Panc1 (cell line): ENCODE measurements at regions not wholly inside any gene's neighbourhood (a gene's known extent, or its start where the extent isn't known, plus 50 kb on each side); places are given as distances from the start of the nearest gene placed in this dataset.

Experiments used
- ATAC-seq: fragments of 200-7000 bp; cut with Tn5 transposase; 2 replicates; pipeline ENCODE4 v1.9.1; 2020; ENCODE audit warnings: mild to moderate bottlenecking, moderate library complexity
- BruUV-seq: library from RNA; stranded (reverse); fragments of 400-500 nt; replicated peaks from 2 replicates; lab custom pipeline; 2021; lab: Mats Ljungman, UMichigan
- CTCF ChIA-PET: fragments of 300-600 bp; sonication (Branson Sonifier 250); formaldehyde crosslinking; loops from one replicate; lab custom pipeline; 2022; ENCODE audit warnings: antibody characterized with exemption; lab: Charles Lee
- POLR2A ChIA-PET: fragments of 300-600 bp; sonication (Branson Sonifier 250); formaldehyde crosslinking; loops from one replicate; lab custom pipeline; 2022; ENCODE audit warnings: antibody characterized with exemption; lab: Charles Lee
- DNase-seq: peaks from one replicate; pipeline ENCODE4 v3.0.0-alpha.2; 2010; ENCODE audit warnings: low read depth, low spot score
- H3K27ac ChIP-seq: 2 replicates; pipeline ENCODE4 v1.5.1; 2011; ENCODE audit warnings: mild to moderate bottlenecking, low read length, inconsistent platforms
- H3K27me3 ChIP-seq: fragments of 200-500 bp; sonication (Bioruptor generic); 2 replicates; pipeline ENCODE4 v1.6.0; 2014; ENCODE audit warnings: low read length, inconsistent platforms; ENCODE audit not compliant: control insufficient read depth, insufficient read depth
- H3K36me3 ChIP-seq: fragments of 200-500 bp; sonication (Bioruptor generic); 2 replicates; pipeline ENCODE4 v1.5.1; 2014; ENCODE audit warnings: inconsistent platforms, mild to moderate bottlenecking, low read length, moderate library complexity; ENCODE audit not compliant: control insufficient read depth, insufficient read depth
- H3K4me1 ChIP-seq: 2 replicates; pipeline ENCODE4 v1.5.1; 2011; ENCODE audit warnings: inconsistent platforms, mild to moderate bottlenecking, low read length, moderate library complexity; ENCODE audit not compliant: control insufficient read depth, insufficient read depth
- H3K4me3 ChIP-seq, 2 experiments: 2 replicates each; pipeline ENCODE4 v1.5.1; 2011 to 2012; ENCODE audit warnings: low read depth in 2 of 2, low read length in 2 of 2, mild to moderate bottlenecking in 2 of 2, inconsistent platforms in 1 of 2, moderate library complexity in 1 of 2
- H3K9me3 ChIP-seq: fragments of 200-500 bp; sonication (Bioruptor generic); 2 replicates; pipeline ENCODE4 v1.5.1; 2014; ENCODE audit warnings: low read depth, mild to moderate bottlenecking, inconsistent platforms, low read length, moderate library complexity; ENCODE audit not compliant: control insufficient read depth, insufficient read depth
- POLR2AphosphoS5 ChIP-seq: IDR thresholded peaks from 2 replicates; pipeline ENCODE4 v1.6.1; 2012; ENCODE audit warnings: mild to moderate bottlenecking, low read depth, low read length, moderate library complexity
- SIN3A ChIP-seq: IDR thresholded peaks from 2 replicates; pipeline ENCODE4 v1.6.1; 2012; ENCODE audit warnings: low read depth, mild to moderate bottlenecking, low read length, moderate library complexity, borderline replicate concordance; ENCODE audit not compliant: insufficient read depth
- TCF7L2 ChIP-seq: IDR thresholded peaks from 2 replicates; pipeline ENCODE4 v1.6.1; 2011; ENCODE audit warnings: mild to moderate bottlenecking, low read depth, low read length, inconsistent platforms
- in situ Hi-C: cut with HindIII; loops from 2 replicates; pipeline ENCODE4 v1.10.0; 2016; ENCODE audit warnings: low sequenced_read_pairs, low pct_unique_long_range_greater_than_20kb
- intact Hi-C: fragments of 100-400 bp; cut with micrococcal nuclease; formaldehyde crosslinking; loops from one replicate; pipeline ENCODE4 v1.10.0; 2022; ENCODE audit not compliant: unreplicated experiment
- TF ChIP-seq, protein P1 (sequence below), 2 experiments: IDR thresholded peaks; 2 replicates each; pipeline ENCODE4 v1.6.1; 2011 to 2012; ENCODE audit warnings: low read depth in 2 of 2, control low read depth in 1 of 2, low read length in 1 of 2, mild to moderate bottlenecking in 1 of 2, moderate library complexity in 1 of 2; ENCODE audit not compliant: insufficient read depth in 1 of 2
- TF ChIP-seq, protein P2 (sequence below): fragments of 450-650 bp; IDR thresholded peaks from 2 replicates; pipeline ENCODE4 v1.5.1; 2017; ENCODE audit warnings: mild to moderate bottlenecking

GRCh38 chr13:85174291-85174690, 624.9 kb downstream of the SLITRK6 start:
- no TSS peak for BruUV-seq
- intact Hi-C loops: no loop called here
- H3K27me3 ChIP-seq: no peaks in the 10 kb centered on the region
- no peak overlapping the region for H3K27ac ChIP-seq
- no peaks in the 10 kb centered on the region; the same call in 1 of the 2 replicates for H3K36me3 ChIP-seq
- H3K4me1 ChIP-seq: no peaks in the 10 kb centered on the region
- ChIA-PET POLR2A (no interaction called here), CTCF (no interaction called here)
- no peak overlapping the region for H3K4me3 ChIP-seq
- TF ChIP-seq POLR2AphosphoS5 (no peak), TCF7L2 (no peak), SIN3A (no peak)
- TF ChIP-seq, protein P1, sequence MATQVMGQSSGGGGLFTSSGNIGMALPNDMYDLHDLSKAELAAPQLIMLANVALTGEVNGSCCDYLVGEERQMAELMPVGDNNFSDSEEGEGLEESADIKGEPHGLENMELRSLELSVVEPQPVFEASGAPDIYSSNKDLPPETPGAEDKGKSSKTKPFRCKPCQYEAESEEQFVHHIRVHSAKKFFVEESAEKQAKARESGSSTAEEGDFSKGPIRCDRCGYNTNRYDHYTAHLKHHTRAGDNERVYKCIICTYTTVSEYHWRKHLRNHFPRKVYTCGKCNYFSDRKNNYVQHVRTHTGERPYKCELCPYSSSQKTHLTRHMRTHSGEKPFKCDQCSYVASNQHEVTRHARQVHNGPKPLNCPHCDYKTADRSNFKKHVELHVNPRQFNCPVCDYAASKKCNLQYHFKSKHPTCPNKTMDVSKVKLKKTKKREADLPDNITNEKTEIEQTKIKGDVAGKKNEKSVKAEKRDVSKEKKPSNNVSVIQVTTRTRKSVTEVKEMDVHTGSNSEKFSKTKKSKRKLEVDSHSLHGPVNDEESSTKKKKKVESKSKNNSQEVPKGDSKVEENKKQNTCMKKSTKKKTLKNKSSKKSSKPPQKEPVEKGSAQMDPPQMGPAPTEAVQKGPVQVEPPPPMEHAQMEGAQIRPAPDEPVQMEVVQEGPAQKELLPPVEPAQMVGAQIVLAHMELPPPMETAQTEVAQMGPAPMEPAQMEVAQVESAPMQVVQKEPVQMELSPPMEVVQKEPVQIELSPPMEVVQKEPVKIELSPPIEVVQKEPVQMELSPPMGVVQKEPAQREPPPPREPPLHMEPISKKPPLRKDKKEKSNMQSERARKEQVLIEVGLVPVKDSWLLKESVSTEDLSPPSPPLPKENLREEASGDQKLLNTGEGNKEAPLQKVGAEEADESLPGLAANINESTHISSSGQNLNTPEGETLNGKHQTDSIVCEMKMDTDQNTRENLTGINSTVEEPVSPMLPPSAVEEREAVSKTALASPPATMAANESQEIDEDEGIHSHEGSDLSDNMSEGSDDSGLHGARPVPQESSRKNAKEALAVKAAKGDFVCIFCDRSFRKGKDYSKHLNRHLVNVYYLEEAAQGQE (IDR thresholded peaks at IDR 0.05; ENCODE audit: insufficient read depth in 1 of 2, low read depth in 2 of 2, low read length in 1 of 2): no peak
- TF ChIP-seq, protein P2, sequence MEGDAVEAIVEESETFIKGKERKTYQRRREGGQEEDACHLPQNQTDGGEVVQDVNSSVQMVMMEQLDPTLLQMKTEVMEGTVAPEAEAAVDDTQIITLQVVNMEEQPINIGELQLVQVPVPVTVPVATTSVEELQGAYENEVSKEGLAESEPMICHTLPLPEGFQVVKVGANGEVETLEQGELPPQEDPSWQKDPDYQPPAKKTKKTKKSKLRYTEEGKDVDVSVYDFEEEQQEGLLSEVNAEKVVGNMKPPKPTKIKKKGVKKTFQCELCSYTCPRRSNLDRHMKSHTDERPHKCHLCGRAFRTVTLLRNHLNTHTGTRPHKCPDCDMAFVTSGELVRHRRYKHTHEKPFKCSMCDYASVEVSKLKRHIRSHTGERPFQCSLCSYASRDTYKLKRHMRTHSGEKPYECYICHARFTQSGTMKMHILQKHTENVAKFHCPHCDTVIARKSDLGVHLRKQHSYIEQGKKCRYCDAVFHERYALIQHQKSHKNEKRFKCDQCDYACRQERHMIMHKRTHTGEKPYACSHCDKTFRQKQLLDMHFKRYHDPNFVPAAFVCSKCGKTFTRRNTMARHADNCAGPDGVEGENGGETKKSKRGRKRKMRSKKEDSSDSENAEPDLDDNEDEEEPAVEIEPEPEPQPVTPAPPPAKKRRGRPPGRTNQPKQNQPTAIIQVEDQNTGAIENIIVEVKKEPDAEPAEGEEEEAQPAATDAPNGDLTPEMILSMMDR: no peak
- DNase-seq (no peak), ATAC-seq (no peak)
- in situ Hi-C loops: no loop called here
- no peaks in the 10 kb centered on the region for H3K9me3 ChIP-seq

DNA sequence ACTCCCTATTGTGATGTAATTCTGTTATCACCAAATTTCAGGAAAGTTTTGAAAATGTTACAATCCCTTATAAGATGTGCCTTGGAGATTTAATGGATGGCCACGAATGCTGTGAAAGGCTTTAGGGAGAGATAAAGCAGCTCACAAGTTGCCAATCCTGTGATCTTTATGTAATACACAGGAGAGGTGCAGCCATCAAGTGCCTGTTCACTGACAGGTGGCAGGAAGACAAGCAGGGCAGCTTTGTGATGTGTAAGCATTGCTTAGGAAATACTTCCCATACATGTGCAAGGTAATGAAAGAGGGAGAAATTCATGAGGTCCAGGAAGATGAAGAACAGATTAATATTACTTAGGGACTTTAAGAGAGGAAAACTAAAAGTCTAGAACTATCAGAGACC, 628.8 kb downstream of the SLITRK6 start:
- in situ Hi-C loops: no loop called here
- ChIA-PET CTCF (no interaction called here), POLR2A (no interaction called here)
- Histone ChIP-seq H3K9me3 (no peaks in the 10 kb centered on the region), H3K27ac (no peak overlapping the region), H3K27me3 (no peaks in the 10 kb centered on the region), H3K4me3 (no peak overlapping the region), H3K36me3 (no peaks in the 10 kb centered on the region; the same call in 1 of the 2 replicates), H3K4me1 (no peaks in the 10 kb centered on the region)
- no TSS peak for BruUV-seq
- intact Hi-C loops: no loop called here
- ATAC-seq: no peak
- DNase-seq: no peak
- TF ChIP-seq TCF7L2 (no peak), POLR2AphosphoS5 (no peak), SIN3A (no peak)
- TF ChIP-seq, protein P1 (IDR thresholded peaks at IDR 0.05; ENCODE audit: insufficient read depth in 1 of 2, low read depth in 2 of 2, low read length in 1 of 2): no peak
- TF ChIP-seq, protein P2: no peak
